OCI-LY7 (cell line): ENCODE measurements at regions not wholly inside any gene's neighbourhood (a gene's known extent, or its start where the extent isn't known, plus 50 kb on each side); places are given as distances from the start of the nearest gene placed in this dataset.

ENCODE experiments used
- CTCF ChIP-seq: fragments of 200-600 bp; sonication (generic); conservative IDR thresholded peaks from 2 replicates; pipeline ENCODE4 v1.5.1; 2014; ENCODE audit warnings: mild to moderate bottlenecking, antibody characterized with exemption, low read length, moderate library complexity, mixed read lengths
- EZH2phosphoT487 ChIP-seq: fragments of 200-600 bp; sonication (generic); IDR thresholded peaks from 2 replicates; pipeline ENCODE4 v1.6.1; 2018; ENCODE audit warnings: low read depth, borderline replicate concordance, mild to moderate bottlenecking, mixed run types, antibody characterized with exemption, low read length, moderate library complexity, mixed read lengths

GRCh38 chr13:39197647-39198007, 159.4 kb downstream of the NHLRC3 start:
- TF ChIP-seq CTCF (no peak), EZH2phosphoT487 (no peak)
